Peyer's patch (tissue), 4 donors: ENCODE measurements at regions not wholly inside any gene's neighbourhood (a gene's known extent, or its start where the extent isn't known, plus 50 kb on each side); places are given as distances from the start of the nearest gene placed in this dataset.

ENCODE experiments used
- DNase-seq, 3 donors: peaks; one replicate each; pipeline ENCODE4 v3.0.0-alpha.2; 2017 to 2019
- H3K27ac ChIP-seq, 4 donors: fragments of 200-600 bp; sonication (generic); one replicate each; pipeline ENCODE4 v1.5.1; 2016 to 2019
- H3K27me3 ChIP-seq, 2 donors: fragments of 200-600 bp; sonication (generic); one replicate each; pipeline ENCODE4 v1.5.1; 2019
- H3K36me3 ChIP-seq, 3 donors: fragments of 200-600 bp; sonication (generic); one replicate each; pipeline ENCODE4 v1.5.1; 2016 to 2019
- H3K4me1 ChIP-seq, 4 donors: fragments of 200-600 bp; sonication (generic); one replicate each; pipeline ENCODE4 v1.5.1; 2016 to 2019
- H3K4me3 ChIP-seq, 4 donors: fragments of 200-600 bp; sonication (generic); 1 replicate in 3 of 4; 2 replicates in 1 of 4; pipeline ENCODE4 v1.5.1; 2016 to 2019; ENCODE audit warnings: mild to moderate bottlenecking in 1 of 4
- H3K9me3 ChIP-seq, 4 donors: fragments of 200-600 bp; sonication (generic); one replicate each; pipeline ENCODE4 v1.5.1; 2016 to 2019; ENCODE audit warnings: mild to moderate bottlenecking in 1 of 4
- POLR2A ChIP-seq, 2 donors: fragments of 450-650 bp; IDR thresholded peaks; one replicate each; pipeline ENCODE4 v1.5.1; 2017; ENCODE audit warnings: antibody characterized with exemption in 2 of 2, mild to moderate bottlenecking in 2 of 2, moderate library complexity in 2 of 2
- TF ChIP-seq, protein P1 (sequence below), 6 experiments: fragments of 450-650 bp in 4 of 6; fragments of 200-600 bp in 2 of 6; sonication (generic) in 1 of 6; IDR thresholded peaks; one replicate each; pipeline ENCODE4 v1.5.1; 2017 to 2019; ENCODE audit warnings: antibody characterized with exemption in 6 of 6, mild to moderate bottlenecking in 3 of 6, moderate library complexity in 1 of 6

DNA sequence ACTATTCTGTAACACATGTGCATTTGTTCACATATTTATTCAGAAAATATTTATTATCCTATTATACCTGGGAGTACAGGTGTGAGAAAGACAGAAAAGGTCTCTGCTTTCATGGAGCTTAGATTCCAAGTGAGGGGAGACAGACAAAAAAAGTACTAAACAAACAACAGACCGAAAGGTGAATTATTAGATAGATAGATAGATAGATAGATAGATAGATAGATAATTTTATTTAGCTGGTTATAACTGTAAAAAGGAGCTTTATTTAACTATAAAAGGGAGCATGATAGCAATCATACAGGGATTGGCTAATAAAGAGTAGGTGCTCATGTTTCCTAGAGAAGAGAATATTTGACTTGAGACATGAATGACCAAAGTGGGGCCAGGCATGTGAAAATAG, 119.4 kb downstream of the TNFSF18 start:
- H3K4me3 ChIP-seq: no peak overlapping the region
- DNase-seq: no peak
- H3K36me3 ChIP-seq: no peaks in the 10 kb centered on the region
- H3K9me3 ChIP-seq: no peaks in the 10 kb centered on the region
- TF ChIP-seq, protein P1, sequence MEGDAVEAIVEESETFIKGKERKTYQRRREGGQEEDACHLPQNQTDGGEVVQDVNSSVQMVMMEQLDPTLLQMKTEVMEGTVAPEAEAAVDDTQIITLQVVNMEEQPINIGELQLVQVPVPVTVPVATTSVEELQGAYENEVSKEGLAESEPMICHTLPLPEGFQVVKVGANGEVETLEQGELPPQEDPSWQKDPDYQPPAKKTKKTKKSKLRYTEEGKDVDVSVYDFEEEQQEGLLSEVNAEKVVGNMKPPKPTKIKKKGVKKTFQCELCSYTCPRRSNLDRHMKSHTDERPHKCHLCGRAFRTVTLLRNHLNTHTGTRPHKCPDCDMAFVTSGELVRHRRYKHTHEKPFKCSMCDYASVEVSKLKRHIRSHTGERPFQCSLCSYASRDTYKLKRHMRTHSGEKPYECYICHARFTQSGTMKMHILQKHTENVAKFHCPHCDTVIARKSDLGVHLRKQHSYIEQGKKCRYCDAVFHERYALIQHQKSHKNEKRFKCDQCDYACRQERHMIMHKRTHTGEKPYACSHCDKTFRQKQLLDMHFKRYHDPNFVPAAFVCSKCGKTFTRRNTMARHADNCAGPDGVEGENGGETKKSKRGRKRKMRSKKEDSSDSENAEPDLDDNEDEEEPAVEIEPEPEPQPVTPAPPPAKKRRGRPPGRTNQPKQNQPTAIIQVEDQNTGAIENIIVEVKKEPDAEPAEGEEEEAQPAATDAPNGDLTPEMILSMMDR (IDR thresholded peaks at IDR 0.05): no peak
- TF ChIP-seq POLR2A (IDR thresholded peaks at IDR 0.05): no peak
- H3K4me1 ChIP-seq: no peaks in the 10 kb centered on the region
- no peak overlapping the region for H3K27ac ChIP-seq
- H3K27me3 ChIP-seq: no peaks in the 10 kb centered on the region

DNA sequence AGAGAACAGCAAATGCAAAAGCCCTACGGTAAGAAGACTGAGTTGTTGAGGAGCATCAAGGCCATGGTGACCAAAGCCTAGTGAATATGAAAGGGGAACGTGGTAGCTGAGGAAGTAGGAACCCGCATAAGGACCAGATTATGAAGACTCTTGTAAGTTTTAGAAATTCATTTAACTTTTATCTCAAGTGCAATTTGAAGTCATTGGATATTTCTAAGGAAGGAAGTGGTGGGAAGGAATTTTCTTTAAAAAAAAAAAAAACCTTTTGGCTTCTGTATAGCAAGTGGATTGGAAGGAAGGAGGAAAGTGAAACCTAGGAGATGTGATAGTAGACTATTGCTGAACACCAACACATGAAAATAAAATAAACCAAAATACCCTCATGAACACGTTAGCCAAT, 119.0 kb downstream of the TNFSF18 start:
- no peak overlapping the region for H3K4me3 ChIP-seq
- H3K9me3 ChIP-seq: no peaks in the 10 kb centered on the region
- H3K36me3 ChIP-seq: no peaks in the 10 kb centered on the region
- no peak for TF ChIP-seq POLR2A (IDR thresholded peaks at IDR 0.05)
- TF ChIP-seq, protein P1 (IDR thresholded peaks at IDR 0.05): no peak
- H3K27me3 ChIP-seq: no peaks in the 10 kb centered on the region
- DNase-seq: no peak
- H3K4me1 ChIP-seq: no peaks in the 10 kb centered on the region
- H3K27ac ChIP-seq: no peak overlapping the region

DNA sequence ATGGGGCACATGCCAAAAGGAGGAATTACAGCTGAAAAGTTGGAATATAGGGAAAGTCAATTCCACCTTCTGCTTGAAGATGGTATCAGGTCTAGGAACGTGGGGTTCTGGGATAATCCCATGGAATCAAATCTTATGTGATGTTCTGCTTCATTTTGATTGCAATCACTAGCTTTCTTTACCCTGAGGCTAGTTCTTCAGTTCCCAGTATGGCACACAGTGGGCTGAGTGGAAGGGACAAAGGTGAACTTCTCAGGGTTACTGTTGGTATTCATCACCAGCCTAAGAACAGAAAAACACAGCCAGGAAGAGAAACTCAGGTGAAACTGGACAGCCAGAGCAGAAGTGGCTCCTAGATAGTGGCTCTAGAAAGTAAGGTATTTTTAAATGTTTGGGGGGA, 117.8 kb downstream of the TNFSF18 start:
- no peak for DNase-seq
- Histone ChIP-seq H3K36me3 (no peaks in the 10 kb centered on the region), H3K4me3 (no peak overlapping the region), H3K9me3 (no peaks in the 10 kb centered on the region), H3K27me3 (no peaks in the 10 kb centered on the region), H3K4me1 (no peaks in the 10 kb centered on the region), H3K27ac (no peak overlapping the region)
- TF ChIP-seq, protein P1 (IDR thresholded peaks at IDR 0.05): no peak
- TF ChIP-seq POLR2A (IDR thresholded peaks at IDR 0.05): no peak

DNA sequence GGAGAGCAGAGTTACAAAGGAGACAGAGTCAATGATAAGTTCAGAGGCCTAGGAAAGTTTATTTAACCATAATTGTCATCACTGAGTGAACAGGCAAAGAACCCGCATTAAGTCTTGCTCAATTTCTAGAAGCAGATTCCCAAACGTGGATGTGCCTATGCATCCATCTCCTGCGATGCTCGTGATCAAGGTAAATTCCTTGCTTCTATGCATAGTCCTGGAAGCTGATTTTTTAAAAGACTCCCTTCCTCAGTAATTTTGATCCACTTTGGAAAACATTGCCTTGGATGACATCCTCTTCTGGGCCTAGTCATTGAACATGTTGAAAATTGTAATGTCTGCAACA, 116.4 kb downstream of the TNFSF18 start:
- H3K4me1 ChIP-seq: no peaks in the 10 kb centered on the region
- H3K9me3 ChIP-seq: no peaks in the 10 kb centered on the region
- peak overlapping the region in 3 of 4 donors; percentile 35 to 70 (median 61) for H3K27ac ChIP-seq
- no peak for TF ChIP-seq POLR2A (IDR thresholded peaks at IDR 0.05)
- TF ChIP-seq, protein P1 (IDR thresholded peaks at IDR 0.05): no peak
- H3K36me3 ChIP-seq: no peaks in the 10 kb centered on the region
- DNase-seq: no peak
- H3K27me3 ChIP-seq: no peaks in the 10 kb centered on the region
- no peak overlapping the region for H3K4me3 ChIP-seq

DNA sequence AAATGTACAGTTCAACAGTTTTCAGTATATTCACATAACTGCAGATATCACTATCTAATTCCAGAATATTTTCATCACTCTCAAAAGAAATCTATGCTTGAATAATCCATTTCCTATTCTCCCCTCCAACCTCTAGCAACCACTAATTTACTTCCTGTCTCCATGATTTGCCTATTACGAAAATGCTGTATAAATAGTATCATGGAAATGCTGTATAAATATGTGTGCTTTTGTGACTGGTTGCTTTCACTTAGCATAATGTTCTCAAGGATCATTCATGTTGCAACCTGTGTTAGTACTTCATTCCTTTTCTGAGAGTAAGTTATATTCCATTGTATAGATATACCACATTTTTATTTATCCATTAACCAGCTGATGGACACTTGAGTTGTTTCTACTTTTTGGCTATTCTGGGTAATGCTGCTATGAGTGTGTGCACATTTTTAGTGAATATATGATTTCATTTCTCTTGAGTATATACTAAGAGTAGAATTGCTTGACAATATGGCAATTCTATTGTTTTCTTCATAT, 115.6 kb downstream of the TNFSF18 start:
- Histone ChIP-seq H3K27me3 (no peaks in the 10 kb centered on the region), H3K9me3 (no peaks in the 10 kb centered on the region), H3K4me1 (no peaks in the 10 kb centered on the region), H3K27ac (peak overlapping the region in 2 of 4 donors; percentile 35 to 61), H3K4me3 (no peak overlapping the region), H3K36me3 (no peaks in the 10 kb centered on the region)
- TF ChIP-seq, protein P1 (IDR thresholded peaks at IDR 0.05): no peak
- TF ChIP-seq POLR2A (IDR thresholded peaks at IDR 0.05): no peak
- DNase-seq: no peak

DNA sequence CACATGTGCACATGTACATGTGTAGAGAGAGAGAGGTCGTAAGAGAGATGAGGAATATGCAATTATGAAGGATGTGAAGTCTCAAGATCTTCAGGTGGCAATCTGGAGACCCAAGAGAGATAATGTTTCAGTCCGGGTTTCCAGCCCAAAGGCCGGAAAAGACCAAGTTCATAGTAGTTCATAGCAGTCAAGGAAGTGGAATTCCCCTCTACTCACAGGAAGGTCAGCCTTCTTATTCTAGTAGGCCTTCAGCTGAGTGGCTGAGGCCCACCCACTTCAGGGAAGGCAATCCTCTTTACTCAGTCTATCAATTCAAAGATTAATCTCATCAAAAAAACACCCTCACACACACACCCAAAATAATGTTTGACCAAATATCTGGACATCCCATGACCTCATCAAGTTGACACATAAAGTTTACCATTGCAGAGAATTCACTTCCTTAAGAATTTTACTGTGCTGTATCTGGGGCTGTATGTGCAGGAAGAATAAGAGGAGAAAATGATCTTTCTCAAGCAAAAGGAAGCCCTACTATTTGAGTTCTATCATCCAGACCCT, 114.6 kb downstream of the TNFSF18 start:
- H3K27ac ChIP-seq: no peak overlapping the region
- TF ChIP-seq, protein P1 (IDR thresholded peaks at IDR 0.05): no peak
- TF ChIP-seq POLR2A (IDR thresholded peaks at IDR 0.05): no peak
- no peak for DNase-seq
- H3K4me1 ChIP-seq: peaks cover 0 to 3% (median 0%) of the 10 kb centered on the region in 4 donors
- H3K4me3 ChIP-seq: no peak overlapping the region
- no peaks in the 10 kb centered on the region for H3K27me3 ChIP-seq
- H3K36me3 ChIP-seq: no peaks in the 10 kb centered on the region
- H3K9me3 ChIP-seq: no peaks in the 10 kb centered on the region
